Activated naive CD8-positive, alpha-beta T cell treated with anti-CD3 and anti-CD28 coated beads, Interleukin-2, amount 50 U/mL, for 24 hours (primary cell): ENCODE measurements at regions not wholly inside any gene's neighbourhood (a gene's known extent, or its start where the extent isn't known, plus 50 kb on each side); places are given as distances from the start of the nearest gene placed in this dataset.
"Not testable (repeated sequence)": the region's sequence is repeated elsewhere in the genome, so short reads cannot be mapped to it uniquely, and the experiment has no call there.

Experiments
- ATAC-seq: fragments of 150-1000 bp; cut with Tn5 transposase; one replicate; pipeline ENCODE4 v1.10.0; 2021
- DNase-seq: peaks from one replicate; pipeline ENCODE4 v3.0.0; 2021
- H3K27ac Mint-ChIP-seq: one replicate; pipeline ENCODE4 v1.8.0; 2021; ENCODE audit warnings: mild to moderate bottlenecking, mixed read lengths
- H3K27me3 Mint-ChIP-seq: one replicate; pipeline ENCODE4 v1.8.0; 2021; ENCODE audit warnings: mixed read lengths
- H3K36me3 Mint-ChIP-seq: one replicate; pipeline ENCODE4 v1.8.0; 2021; ENCODE audit warnings: low read depth, mixed read lengths
- H3K4me1 Mint-ChIP-seq: one replicate; pipeline ENCODE4 v1.8.0; 2021; ENCODE audit warnings: mixed read lengths
- H3K4me3 Mint-ChIP-seq: one replicate; pipeline ENCODE4 v1.8.0; 2021; ENCODE audit warnings: mild to moderate bottlenecking, moderate library complexity, mixed read lengths
- H3K9me3 Mint-ChIP-seq: one replicate; pipeline ENCODE4 v1.8.0; 2021; ENCODE audit warnings: mixed read lengths

GRCh38 chr7:97928844-97929243 lies 56.6 kb upstream of the ASNS start:
- not testable (repeated sequence) for H3K36me3 Mint-ChIP-seq, H3K27me3 Mint-ChIP-seq, H3K27ac Mint-ChIP-seq, H3K4me1 Mint-ChIP-seq, ATAC-seq, H3K9me3 Mint-ChIP-seq, DNase-seq
- peak overlapping the region; percentile 59 for H3K4me3 Mint-ChIP-seq

- H3K9me3 Mint-ChIP-seq, H3K4me1 Mint-ChIP-seq, H3K27ac Mint-ChIP-seq, H3K36me3 Mint-ChIP-seq, H3K27me3 Mint-ChIP-seq: not testable (repeated sequence)
- peak overlapping the region; percentile 59 for H3K4me3 Mint-ChIP-seq
- ATAC-seq (peak; percentile 68), DNase-seq (peak; percentile 82)
Observed at GRCh38 chr7:97927790-97928748, 55.9 kb upstream of the ASNS start.
